GM12891 (cell line): ENCODE measurements at regions not wholly inside any gene's neighbourhood (a gene's known extent, or its start where the extent isn't known, plus 50 kb on each side); places are given as distances from the start of the nearest gene placed in this dataset.
"Not testable (repeated sequence)": the region's sequence is repeated elsewhere in the genome, so short reads cannot be mapped to it uniquely, and the experiment has no call there.

Experiments used
- DNase-seq: peaks from one replicate; pipeline ENCODE4 v3.0.0; 2011; ENCODE audit warnings: low spot score; ENCODE audit not compliant: insufficient read length
- FAIRE-seq: peaks from 2 replicates; lab custom pipeline; 2011; peaks lifted over from hg19 to GRCh38; lab: Jason Lieb, UNC
- PAX5 ChIP-seq: IDR thresholded peaks from 2 replicates; pipeline ENCODE4 v1.6.1; 2011; ENCODE audit warnings: low read length, moderate library complexity, mild to moderate bottlenecking; ENCODE audit not compliant: insufficient read depth, severe bottlenecking
- POLR2A ChIP-seq: IDR thresholded peaks from 2 replicates; pipeline ENCODE4 v1.6.1; 2011; ENCODE audit warnings: low read depth, low read length, control low read depth
- POLR2AphosphoS5 ChIP-seq: IDR thresholded peaks from 2 replicates; pipeline ENCODE4 v1.6.1; 2011; ENCODE audit warnings: low read depth, low read length, control low read depth
- POU2F2 ChIP-seq: IDR thresholded peaks from 2 replicates; pipeline ENCODE4 v1.6.1; 2011; ENCODE audit warnings: low read depth, mild to moderate bottlenecking, control low read depth, low read length, moderate library complexity
- SPI1 ChIP-seq: IDR thresholded peaks from 2 replicates; pipeline ENCODE4 v1.6.1; 2011; ENCODE audit warnings: low read depth, low read length, control low read depth
- TAF1 ChIP-seq: IDR thresholded peaks from 2 replicates; pipeline ENCODE4 v1.6.1; 2011; ENCODE audit warnings: low read depth, low read length, control low read depth

- TF ChIP-seq POLR2AphosphoS5 (no peak), PAX5 (no peak), SPI1 (no peak), POU2F2 (no peak), TAF1 (no peak), POLR2A (no peak)
- no peak for DNase-seq
- no peak for FAIRE-seq
These were observed 94.9 kb upstream of the TBCA start for GRCh38 chr5:77871016-77871415.

GRCh38 chr5:77869116-77869798 is 93.1 kb upstream of the TBCA start:
- DNase-seq (no peak), FAIRE-seq (no peak)
- TF ChIP-seq POLR2A (no peak), TAF1 (no peak), PAX5 (no peak), SPI1 (no peak), POLR2AphosphoS5 (no peak), POU2F2 (no peak)

- peak; percentile 50 for FAIRE-seq
- no peak for TF ChIP-seq POU2F2
- TF ChIP-seq POLR2AphosphoS5, result no peak
- no peak for DNase-seq
These were observed 91.8 kb upstream of the TBCA start for GRCh38 chr5:77867914-77868313.

GRCh38 chr5:77867194-77867691 is 91.1 kb upstream of the TBCA start:
- FAIRE-seq, result no peak
- no peak for DNase-seq
- TF ChIP-seq SPI1 (no peak), PAX5 (no peak), POLR2A (no peak), POLR2AphosphoS5 (no peak), POU2F2 (no peak), TAF1 (no peak)

GRCh38 chr5:77866198-77866597 is 90.1 kb upstream of the TBCA start:
- TF ChIP-seq POLR2A (no peak), PAX5 (no peak), TAF1 (no peak), POLR2AphosphoS5 (no peak), SPI1 (no peak), POU2F2 (no peak)
- no peak for DNase-seq
- no peak for FAIRE-seq

GRCh38 chr5:77864997-77865396 is 88.9 kb upstream of the TBCA start:
- no peak for FAIRE-seq
- no peak for DNase-seq
- TF ChIP-seq TAF1, result no peak
- TF ChIP-seq POLR2A, result no peak
- no peak for TF ChIP-seq POU2F2
- TF ChIP-seq PAX5, result no peak

GRCh38 chr5:77863181-77863580 is 87.0 kb upstream of the TBCA start:
- TF ChIP-seq TAF1 (no peak), SPI1 (no peak), PAX5 (no peak), POU2F2 (no peak), POLR2A (no peak), POLR2AphosphoS5 (no peak)
- FAIRE-seq (no peak), DNase-seq (no peak)

GRCh38 chr5:77861576-77861975 is 85.4 kb upstream of the TBCA start:
- DNase-seq (no peak), FAIRE-seq (no peak)
- no peak for TF ChIP-seq POU2F2
- TF ChIP-seq PAX5, result no peak
- TF ChIP-seq POLR2A, result no peak

- DNase-seq, result no peak
- FAIRE-seq, result no peak
- no peak for TF ChIP-seq TAF1
- no peak for TF ChIP-seq SPI1
- TF ChIP-seq PAX5, result no peak
- TF ChIP-seq POU2F2, result no peak
- TF ChIP-seq POLR2A, result no peak
- no peak for TF ChIP-seq POLR2AphosphoS5
These were observed 83.2 kb upstream of the TBCA start for GRCh38 chr5:77859306-77859705.

- not testable (repeated sequence) for DNase-seq, FAIRE-seq
These were observed 82.5 kb upstream of the TBCA start for GRCh38 chr5:77858678-77859077.

- TF ChIP-seq SPI1 (no peak), TAF1 (no peak), POLR2A (no peak)
- DNase-seq, result no peak
- FAIRE-seq, result no peak
These were observed 79.2 kb upstream of the TBCA start for GRCh38 chr5:77855369-77855768.
